GM12873 (cell line): ENCODE measurements at regions not wholly inside any gene's neighbourhood (a gene's known extent, or its start where the extent isn't known, plus 50 kb on each side); places are given as distances from the start of the nearest gene placed in this dataset.

ENCODE experiments used
- CTCF ChIP-seq: IDR thresholded peaks from 2 replicates; pipeline ENCODE4 v1.5.1; 2012; ENCODE audit warnings: low read depth, mild to moderate bottlenecking, moderate library complexity, low read length, control low read depth; ENCODE audit not compliant: insufficient read depth; ENCODE audit errors: missing control alignments

GRCh38 chr4:147351083-147351787 is 129.7 kb upstream of the EDNRA start:
- no peak for TF ChIP-seq CTCF

- TF ChIP-seq CTCF = no peak
These were observed 126.7 kb upstream of the EDNRA start for GRCh38 chr4:147354237-147354636.

GRCh38 chr4:147355032-147355656 is 125.8 kb upstream of the EDNRA start:
- no peak for TF ChIP-seq CTCF

- TF ChIP-seq CTCF = no peak
These were observed 125.0 kb upstream of the EDNRA start for GRCh38 chr4:147355847-147356246.

GRCh38 chr4:147360301-147360700 is 120.6 kb upstream of the EDNRA start:
- TF ChIP-seq CTCF = no peak

GRCh38 chr4:147361726-147362125 is 119.2 kb upstream of the EDNRA start:
- TF ChIP-seq CTCF = no peak

- no peak for TF ChIP-seq CTCF
These were observed 118.0 kb upstream of the EDNRA start for GRCh38 chr4:147362938-147363337.
